ENCODE measurements at regions not wholly inside any gene's neighbourhood (a gene's known extent, or its start where the extent isn't known, plus 50 kb on each side); places are given as distances from the start of the nearest gene placed in this dataset.

DNA sequence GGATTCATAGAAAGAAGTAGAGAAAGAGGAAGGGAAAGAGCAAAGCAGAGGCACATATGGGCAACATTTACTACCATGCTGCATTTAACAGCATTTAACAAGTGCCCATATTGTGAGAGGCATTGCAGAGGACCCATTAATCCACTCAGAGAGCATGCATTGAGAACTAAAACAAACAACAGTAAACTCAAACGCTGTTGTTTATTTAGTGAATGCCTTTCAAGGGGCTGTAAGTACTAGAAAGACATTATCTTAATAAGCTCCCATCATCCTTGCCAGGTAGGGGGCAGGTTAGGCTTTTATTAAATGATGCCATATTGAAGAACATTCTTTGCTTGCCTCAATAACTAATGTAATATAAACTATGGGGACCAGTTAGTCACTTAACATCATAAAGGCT lies 254.3 kb upstream of the DAB1 start:
- TF ChIP-seq, protein P1, sequence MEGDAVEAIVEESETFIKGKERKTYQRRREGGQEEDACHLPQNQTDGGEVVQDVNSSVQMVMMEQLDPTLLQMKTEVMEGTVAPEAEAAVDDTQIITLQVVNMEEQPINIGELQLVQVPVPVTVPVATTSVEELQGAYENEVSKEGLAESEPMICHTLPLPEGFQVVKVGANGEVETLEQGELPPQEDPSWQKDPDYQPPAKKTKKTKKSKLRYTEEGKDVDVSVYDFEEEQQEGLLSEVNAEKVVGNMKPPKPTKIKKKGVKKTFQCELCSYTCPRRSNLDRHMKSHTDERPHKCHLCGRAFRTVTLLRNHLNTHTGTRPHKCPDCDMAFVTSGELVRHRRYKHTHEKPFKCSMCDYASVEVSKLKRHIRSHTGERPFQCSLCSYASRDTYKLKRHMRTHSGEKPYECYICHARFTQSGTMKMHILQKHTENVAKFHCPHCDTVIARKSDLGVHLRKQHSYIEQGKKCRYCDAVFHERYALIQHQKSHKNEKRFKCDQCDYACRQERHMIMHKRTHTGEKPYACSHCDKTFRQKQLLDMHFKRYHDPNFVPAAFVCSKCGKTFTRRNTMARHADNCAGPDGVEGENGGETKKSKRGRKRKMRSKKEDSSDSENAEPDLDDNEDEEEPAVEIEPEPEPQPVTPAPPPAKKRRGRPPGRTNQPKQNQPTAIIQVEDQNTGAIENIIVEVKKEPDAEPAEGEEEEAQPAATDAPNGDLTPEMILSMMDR (conservative IDR thresholded peaks at IDR 0.05; ENCODE audit: low read depth, low read length), result no peak
- TF ChIP-seq EZH2phosphoT487 (IDR thresholded peaks at IDR 0.05; ENCODE audit: borderline replicate concordance, low read length), result no peak

Measured in PC-3 (cell line).